Fibroblast of lung (primary cell): ENCODE measurements at regions not wholly inside any gene's neighbourhood (a gene's known extent, or its start where the extent isn't known, plus 50 kb on each side); places are given as distances from the start of the nearest gene placed in this dataset.

Experiments used
- DNase-seq, 2 donors: peaks; one replicate each; pipeline versions ENCODE4 v3.0.0 to v3.0.0-alpha.2; 2010; ENCODE audit warnings: low read depth in 2 of 2
- H2AFZ ChIP-seq: 2 replicates; pipeline ENCODE4 v1.5.1; 2012; ENCODE audit warnings: low read length, control low read depth, inconsistent platforms
- H3K27ac ChIP-seq: 2 replicates; pipeline ENCODE4 v1.5.1; 2011; ENCODE audit warnings: low read length, control low read depth; ENCODE audit not compliant: insufficient read depth
- H3K27me3 ChIP-seq: 2 replicates; pipeline ENCODE4 v1.5.1; 2011; ENCODE audit warnings: mild to moderate bottlenecking, low read length; ENCODE audit not compliant: control insufficient read depth, insufficient read depth
- H3K36me3 ChIP-seq: 2 replicates; pipeline ENCODE4 v1.5.1; 2011; ENCODE audit warnings: low read length; ENCODE audit not compliant: control insufficient read depth, insufficient read depth
- H3K4me1 ChIP-seq: 2 replicates; pipeline ENCODE4 v1.5.1; 2011; ENCODE audit warnings: low read length; ENCODE audit not compliant: control insufficient read depth, insufficient read depth; ENCODE audit errors: extremely low read depth
- H3K4me2 ChIP-seq: 2 replicates; pipeline ENCODE4 v1.5.1; 2011; ENCODE audit warnings: low read length, control low read depth; ENCODE audit not compliant: insufficient read depth; ENCODE audit errors: extremely low read depth
- H3K4me3 ChIP-seq, 4 experiments: fragments of 200-600 bp in 1 of 4; sonication (generic) in 1 of 4; replicated peaks in 1 of 4; 2 replicates each; pipeline ENCODE4 v1.5.1; 2011 to 2016; ENCODE audit warnings: low read length in 4 of 4, low read depth in 3 of 4, mild to moderate bottlenecking in 3 of 4, control low read depth in 2 of 4, inconsistent platforms in 1 of 4, mixed read lengths in 1 of 4; ENCODE audit not compliant: insufficient read depth in 1 of 4; ENCODE audit errors: control extremely low read depth in 1 of 4
- H3K79me2 ChIP-seq: 2 replicates; pipeline ENCODE4 v1.5.1; 2012; ENCODE audit warnings: mild to moderate bottlenecking, low read length, inconsistent platforms; ENCODE audit not compliant: control insufficient read depth, insufficient read depth
- H3K9ac ChIP-seq: 2 replicates; pipeline ENCODE4 v1.5.1; 2011; ENCODE audit warnings: mild to moderate bottlenecking, low read length, control low read depth; ENCODE audit not compliant: insufficient read depth
- H3K9me3 ChIP-seq: 2 replicates; pipeline ENCODE4 v1.5.1; 2012; ENCODE audit warnings: low read depth, low read length; ENCODE audit not compliant: control insufficient read depth, insufficient read depth
- H4K20me1 ChIP-seq: 2 replicates; pipeline ENCODE4 v1.5.1; 2011; ENCODE audit warnings: low read length; ENCODE audit not compliant: control insufficient read depth, insufficient read depth; ENCODE audit errors: extremely low read depth
- CTCF ChIP-seq, 2 donors: IDR thresholded peaks in 1 of 2; conservative IDR thresholded peaks in 1 of 2; 1 replicate in 1 of 2; 2 replicates in 1 of 2; pipeline ENCODE4 v1.5.1; 2011 to 2012; ENCODE audit warnings: low read length in 2 of 2, control low read depth in 1 of 2, inconsistent platforms in 1 of 2, low read depth in 1 of 2, mild to moderate bottlenecking in 1 of 2
- EZH2 ChIP-seq: IDR thresholded peaks from 2 replicates; pipeline ENCODE4 v1.5.1; 2012; ENCODE audit warnings: low read length, control low read depth, mild to moderate bottlenecking; ENCODE audit errors: missing control alignments

- H3K4me2 ChIP-seq = no peak overlapping the region
- no peaks in the 10 kb centered on the region for H3K36me3 ChIP-seq
- H2AFZ ChIP-seq = no peak overlapping the region
- no peak overlapping the region for H3K27ac ChIP-seq
- H3K79me2 ChIP-seq = no peaks in the 10 kb centered on the region
- no peaks in the 10 kb centered on the region for H3K27me3 ChIP-seq
- H3K4me1 ChIP-seq = no peaks in the 10 kb centered on the region
- no peaks in the 10 kb centered on the region for H3K9me3 ChIP-seq
- H4K20me1 ChIP-seq = peaks cover 2% of the 10 kb centered on the region
- no peak overlapping the region for H3K4me3 ChIP-seq
- DNase-seq = no peak
- no peak for TF ChIP-seq EZH2
- TF ChIP-seq CTCF (conservative IDR thresholded peaks at IDR 0.05 in 1 of 2, IDR thresholded peaks at IDR 0.05 in 1 of 2; ENCODE audit: low read depth in 1 of 2, low read length in 2 of 2) = no peak
- no peak overlapping the region for H3K9ac ChIP-seq
Measured at GRCh38 chr20:61090541-61090940, 161.5 kb upstream of the CDH4 start.

GRCh38 chr20:61092251-61092650 lies 159.8 kb upstream of the CDH4 start:
- TF ChIP-seq CTCF (conservative IDR thresholded peaks at IDR 0.05 in 1 of 2, IDR thresholded peaks at IDR 0.05 in 1 of 2; ENCODE audit: low read depth in 1 of 2, low read length in 2 of 2) = no peak
- no peak overlapping the region for H3K4me2 ChIP-seq
- H3K9ac ChIP-seq = no peak overlapping the region
- no peaks in the 10 kb centered on the region for H3K36me3 ChIP-seq
- H3K27ac ChIP-seq = no peak overlapping the region
- no peaks in the 10 kb centered on the region for H3K9me3 ChIP-seq
- H3K4me1 ChIP-seq = no peaks in the 10 kb centered on the region
- H3K4me3 ChIP-seq = no peak overlapping the region
- H3K27me3 ChIP-seq = no peaks in the 10 kb centered on the region
- DNase-seq = no peak
- no peak overlapping the region for H2AFZ ChIP-seq
- H4K20me1 ChIP-seq = peaks cover 2% of the 10 kb centered on the region
- no peaks in the 10 kb centered on the region for H3K79me2 ChIP-seq

- TF ChIP-seq CTCF (conservative IDR thresholded peaks at IDR 0.05 in 1 of 2, IDR thresholded peaks at IDR 0.05 in 1 of 2; ENCODE audit: low read depth in 1 of 2, low read length in 2 of 2) (no peak), EZH2 (no peak)
- no peaks in the 10 kb centered on the region for H3K9me3 ChIP-seq
- H3K4me3 ChIP-seq = no peak overlapping the region
- H3K27me3 ChIP-seq = no peaks in the 10 kb centered on the region
- H3K27ac ChIP-seq = no peak overlapping the region
- no peaks in the 10 kb centered on the region for H3K4me1 ChIP-seq
- no peak overlapping the region for H3K9ac ChIP-seq
- no peak for DNase-seq
- no peaks in the 10 kb centered on the region for H4K20me1 ChIP-seq
- H3K79me2 ChIP-seq = no peaks in the 10 kb centered on the region
- H2AFZ ChIP-seq = no peak overlapping the region
- H3K36me3 ChIP-seq = no peaks in the 10 kb centered on the region
- no peak overlapping the region for H3K4me2 ChIP-seq
Measured at GRCh38 chr20:61094581-61094980, 157.5 kb upstream of the CDH4 start.
